GM12878 (cell line): ENCODE measurements at regions not wholly inside any gene's neighbourhood (a gene's known extent, or its start where the extent isn't known, plus 50 kb on each side); places are given as distances from the start of the nearest gene placed in this dataset.

Source experiments
- CBFB ChIP-seq: IDR thresholded peaks from 2 replicates; pipeline ENCODE4 v1.6.1; 2016; ENCODE audit warnings: antibody characterized with exemption, low read depth
- E2F4 ChIP-seq: IDR thresholded peaks from 2 replicates; pipeline ENCODE4 v1.6.1; 2012; ENCODE audit warnings: low read depth, low read length, improper control_type of control experiment
- MYC ChIP-seq: IDR thresholded peaks from 2 replicates; pipeline ENCODE4 v1.6.1; 2011; ENCODE audit warnings: mild to moderate bottlenecking, low read length, moderate library complexity, inconsistent platforms; ENCODE audit not compliant: insufficient read depth, insufficient replicate concordance, insufficient read length, severe bottlenecking
- ZNF24 ChIP-seq: fragments of 450-650 bp; IDR thresholded peaks from 2 replicates; pipeline ENCODE4 v1.6.1; 2017; ENCODE audit warnings: antibody characterized with exemption, mild to moderate bottlenecking
- TF ChIP-seq, protein P1 (sequence below), 3 experiments: IDR thresholded peaks in 2 of 3; conservative IDR thresholded peaks in 1 of 3; 2 replicates each; pipeline ENCODE4 v1.5.1; 2011; ENCODE audit warnings: low read depth in 3 of 3, low read length in 3 of 3, mild to moderate bottlenecking in 3 of 3, control low read depth in 2 of 3, moderate library complexity in 2 of 3, inconsistent platforms in 1 of 3, mixed read lengths in 1 of 3; ENCODE audit not compliant: control insufficient read depth in 2 of 3, insufficient read depth in 1 of 3; ENCODE audit errors: extremely low read depth in 1 of 3
- TF ChIP-seq, protein P2 (sequence below): fragments of 450-650 bp; formaldehyde crosslinking; IDR thresholded peaks from 2 replicates; pipeline ENCODE4 v1.4.0; 2020; ENCODE audit warnings: mild to moderate bottlenecking, moderate library complexity
- TF ChIP-seq, protein P3 (sequence below): fragments of 450-650 bp; IDR thresholded peaks from 2 replicates; pipeline ENCODE4 v1.6.1; 2017; ENCODE audit warnings: mild to moderate bottlenecking, moderate library complexity

GRCh38 chr10:113247050-113247449 is 297.0 kb downstream of the TCF7L2 start:
- TF ChIP-seq, protein P1, sequence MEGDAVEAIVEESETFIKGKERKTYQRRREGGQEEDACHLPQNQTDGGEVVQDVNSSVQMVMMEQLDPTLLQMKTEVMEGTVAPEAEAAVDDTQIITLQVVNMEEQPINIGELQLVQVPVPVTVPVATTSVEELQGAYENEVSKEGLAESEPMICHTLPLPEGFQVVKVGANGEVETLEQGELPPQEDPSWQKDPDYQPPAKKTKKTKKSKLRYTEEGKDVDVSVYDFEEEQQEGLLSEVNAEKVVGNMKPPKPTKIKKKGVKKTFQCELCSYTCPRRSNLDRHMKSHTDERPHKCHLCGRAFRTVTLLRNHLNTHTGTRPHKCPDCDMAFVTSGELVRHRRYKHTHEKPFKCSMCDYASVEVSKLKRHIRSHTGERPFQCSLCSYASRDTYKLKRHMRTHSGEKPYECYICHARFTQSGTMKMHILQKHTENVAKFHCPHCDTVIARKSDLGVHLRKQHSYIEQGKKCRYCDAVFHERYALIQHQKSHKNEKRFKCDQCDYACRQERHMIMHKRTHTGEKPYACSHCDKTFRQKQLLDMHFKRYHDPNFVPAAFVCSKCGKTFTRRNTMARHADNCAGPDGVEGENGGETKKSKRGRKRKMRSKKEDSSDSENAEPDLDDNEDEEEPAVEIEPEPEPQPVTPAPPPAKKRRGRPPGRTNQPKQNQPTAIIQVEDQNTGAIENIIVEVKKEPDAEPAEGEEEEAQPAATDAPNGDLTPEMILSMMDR (IDR thresholded peaks at IDR 0.05 in 2 of 3, conservative IDR thresholded peaks at IDR 0.05 in 1 of 3; ENCODE audit: control insufficient read depth in 2 of 3, extremely low read depth in 1 of 3, insufficient read depth in 1 of 3, low read depth in 3 of 3, low read length in 3 of 3) = no peak
- no peak for TF ChIP-seq ZNF24
- no peak for TF ChIP-seq MYC
- TF ChIP-seq, protein P2, sequence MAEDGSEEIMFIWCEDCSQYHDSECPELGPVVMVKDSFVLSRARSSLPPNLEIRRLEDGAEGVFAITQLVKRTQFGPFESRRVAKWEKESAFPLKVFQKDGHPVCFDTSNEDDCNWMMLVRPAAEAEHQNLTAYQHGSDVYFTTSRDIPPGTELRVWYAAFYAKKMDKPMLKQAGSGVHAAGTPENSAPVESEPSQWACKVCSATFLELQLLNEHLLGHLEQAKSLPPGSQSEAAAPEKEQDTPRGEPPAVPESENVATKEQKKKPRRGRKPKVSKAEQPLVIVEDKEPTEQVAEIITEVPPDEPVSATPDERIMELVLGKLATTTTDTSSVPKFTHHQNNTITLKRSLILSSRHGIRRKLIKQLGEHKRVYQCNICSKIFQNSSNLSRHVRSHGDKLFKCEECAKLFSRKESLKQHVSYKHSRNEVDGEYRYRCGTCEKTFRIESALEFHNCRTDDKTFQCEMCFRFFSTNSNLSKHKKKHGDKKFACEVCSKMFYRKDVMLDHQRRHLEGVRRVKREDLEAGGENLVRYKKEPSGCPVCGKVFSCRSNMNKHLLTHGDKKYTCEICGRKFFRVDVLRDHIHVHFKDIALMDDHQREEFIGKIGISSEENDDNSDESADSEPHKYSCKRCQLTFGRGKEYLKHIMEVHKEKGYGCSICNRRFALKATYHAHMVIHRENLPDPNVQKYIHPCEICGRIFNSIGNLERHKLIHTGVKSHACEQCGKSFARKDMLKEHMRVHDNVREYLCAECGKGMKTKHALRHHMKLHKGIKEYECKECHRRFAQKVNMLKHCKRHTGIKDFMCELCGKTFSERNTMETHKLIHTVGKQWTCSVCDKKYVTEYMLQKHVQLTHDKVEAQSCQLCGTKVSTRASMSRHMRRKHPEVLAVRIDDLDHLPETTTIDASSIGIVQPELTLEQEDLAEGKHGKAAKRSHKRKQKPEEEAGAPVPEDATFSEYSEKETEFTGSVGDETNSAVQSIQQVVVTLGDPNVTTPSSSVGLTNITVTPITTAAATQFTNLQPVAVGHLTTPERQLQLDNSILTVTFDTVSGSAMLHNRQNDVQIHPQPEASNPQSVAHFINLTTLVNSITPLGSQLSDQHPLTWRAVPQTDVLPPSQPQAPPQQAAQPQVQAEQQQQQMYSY (CRISPR knock-in tag) = no peak
- TF ChIP-seq E2F4 = no peak
- no peak for TF ChIP-seq CBFB
- TF ChIP-seq, protein P3, sequence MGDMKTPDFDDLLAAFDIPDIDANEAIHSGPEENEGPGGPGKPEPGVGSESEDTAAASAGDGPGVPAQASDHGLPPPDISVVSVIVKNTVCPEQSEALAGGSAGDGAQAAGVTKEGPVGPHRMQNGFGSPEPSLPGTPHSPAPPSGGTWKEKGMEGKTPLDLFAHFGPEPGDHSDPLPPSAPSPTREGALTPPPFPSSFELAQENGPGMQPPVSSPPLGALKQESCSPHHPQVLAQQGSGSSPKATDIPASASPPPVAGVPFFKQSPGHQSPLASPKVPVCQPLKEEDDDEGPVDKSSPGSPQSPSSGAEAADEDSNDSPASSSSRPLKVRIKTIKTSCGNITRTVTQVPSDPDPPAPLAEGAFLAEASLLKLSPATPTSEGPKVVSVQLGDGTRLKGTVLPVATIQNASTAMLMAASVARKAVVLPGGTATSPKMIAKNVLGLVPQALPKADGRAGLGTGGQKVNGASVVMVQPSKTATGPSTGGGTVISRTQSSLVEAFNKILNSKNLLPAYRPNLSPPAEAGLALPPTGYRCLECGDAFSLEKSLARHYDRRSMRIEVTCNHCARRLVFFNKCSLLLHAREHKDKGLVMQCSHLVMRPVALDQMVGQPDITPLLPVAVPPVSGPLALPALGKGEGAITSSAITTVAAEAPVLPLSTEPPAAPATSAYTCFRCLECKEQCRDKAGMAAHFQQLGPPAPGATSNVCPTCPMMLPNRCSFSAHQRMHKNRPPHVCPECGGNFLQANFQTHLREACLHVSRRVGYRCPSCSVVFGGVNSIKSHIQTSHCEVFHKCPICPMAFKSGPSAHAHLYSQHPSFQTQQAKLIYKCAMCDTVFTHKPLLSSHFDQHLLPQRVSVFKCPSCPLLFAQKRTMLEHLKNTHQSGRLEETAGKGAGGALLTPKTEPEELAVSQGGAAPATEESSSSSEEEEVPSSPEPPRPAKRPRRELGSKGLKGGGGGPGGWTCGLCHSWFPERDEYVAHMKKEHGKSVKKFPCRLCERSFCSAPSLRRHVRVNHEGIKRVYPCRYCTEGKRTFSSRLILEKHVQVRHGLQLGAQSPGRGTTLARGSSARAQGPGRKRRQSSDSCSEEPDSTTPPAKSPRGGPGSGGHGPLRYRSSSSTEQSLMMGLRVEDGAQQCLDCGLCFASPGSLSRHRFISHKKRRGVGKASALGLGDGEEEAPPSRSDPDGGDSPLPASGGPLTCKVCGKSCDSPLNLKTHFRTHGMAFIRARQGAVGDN = no peak
